ENCODE measurements at regions not wholly inside any gene's neighbourhood (a gene's known extent, or its start where the extent isn't known, plus 50 kb on each side); places are given as distances from the start of the nearest gene placed in this dataset.

- no peaks in the 10 kb centered on the region for H3K9me3 Mint-ChIP-seq (ENCODE audit: unreplicated experiment)
- H2AFZ ChIP-seq (ENCODE audit: low read depth, low read length), result no peak overlapping the region
- no peak overlapping the region for H3K4me2 ChIP-seq (ENCODE audit: low read length)
- H3K4me1 ChIP-seq (ENCODE audit: insufficient read depth, low read length), result no peaks in the 10 kb centered on the region
- TF ChIP-seq EZH2 (IDR thresholded peaks at IDR 0.05; ENCODE audit: insufficient read depth, low read length), result no peak
- no peaks in the 10 kb centered on the region for H3K4me1 Mint-ChIP-seq (ENCODE audit: low read depth, unreplicated experiment)
- H4K20me1 ChIP-seq (ENCODE audit: insufficient read depth, low read length), result no peaks in the 10 kb centered on the region
- H3K9ac ChIP-seq (ENCODE audit: low read length), result no peak overlapping the region
- H3K4me3 Mint-ChIP-seq (ENCODE audit: unreplicated experiment), result no peak overlapping the region
- H3K27me3 ChIP-seq (ENCODE audit: insufficient read depth, low read length), result no peaks in the 10 kb centered on the region
- DNase-seq (ENCODE audit: low read depth), result no peak
- H3K79me2 ChIP-seq (ENCODE audit: insufficient read depth, low read length), result no peaks in the 10 kb centered on the region
- no peak overlapping the region for H3K4me3 ChIP-seq (ENCODE audit: insufficient read depth, low read depth, low read length)
- H3K36me3 ChIP-seq (ENCODE audit: insufficient read depth, low read length), result no peaks in the 10 kb centered on the region
- H3K27ac ChIP-seq (ENCODE audit: low read depth, low read length), result no peak overlapping the region
- H3K9me3 ChIP-seq (ENCODE audit: insufficient read depth, low read depth, low read length), result no peaks in the 10 kb centered on the region
- no peak for FAIRE-seq
- H3K27ac Mint-ChIP-seq (ENCODE audit: unreplicated experiment), result no peak overlapping the region
- H3K27me3 Mint-ChIP-seq (ENCODE audit: low read depth, unreplicated experiment), result no peaks in the 10 kb centered on the region
- H3K36me3 Mint-ChIP-seq (ENCODE audit: low read depth, unreplicated experiment), result no peaks in the 10 kb centered on the region
Measured at GRCh38 chr1:214739621-214740238, 136.7 kb downstream of the CENPF start.

- TF ChIP-seq CTCF (IDR thresholded peaks at IDR 0.05; ENCODE audit: insufficient read depth, low read depth, low read length), result no peak
- TF ChIP-seq EZH2 (IDR thresholded peaks at IDR 0.05; ENCODE audit: insufficient read depth, low read length), result no peak
- Histone ChIP-seq H3K9me3 (ENCODE audit: insufficient read depth, low read depth, low read length) (no peaks in the 10 kb centered on the region), H3K4me2 (ENCODE audit: low read length) (no peak overlapping the region), H4K20me1 (ENCODE audit: insufficient read depth, low read length) (no peaks in the 10 kb centered on the region), H3K27ac (ENCODE audit: low read depth, low read length) (no peak overlapping the region), H3K4me3 (ENCODE audit: insufficient read depth, low read depth, low read length) (no peak overlapping the region), H3K36me3 (ENCODE audit: insufficient read depth, low read length) (no peaks in the 10 kb centered on the region), H2AFZ (ENCODE audit: low read depth, low read length) (no peak overlapping the region), H3K4me1 (ENCODE audit: insufficient read depth, low read length) (no peaks in the 10 kb centered on the region), H3K9ac (ENCODE audit: low read length) (no peak overlapping the region), H3K27me3 (ENCODE audit: insufficient read depth, low read length) (no peaks in the 10 kb centered on the region), H3K79me2 (ENCODE audit: insufficient read depth, low read length) (no peaks in the 10 kb centered on the region)
- Mint-ChIP-seq H3K27me3 (ENCODE audit: low read depth, unreplicated experiment) (no peaks in the 10 kb centered on the region), H3K9me3 (ENCODE audit: unreplicated experiment) (no peaks in the 10 kb centered on the region), H3K27ac (ENCODE audit: unreplicated experiment) (no peak overlapping the region), H3K4me3 (ENCODE audit: unreplicated experiment) (no peak overlapping the region), H3K4me1 (ENCODE audit: low read depth, unreplicated experiment) (no peaks in the 10 kb centered on the region), H3K36me3 (ENCODE audit: low read depth, unreplicated experiment) (no peaks in the 10 kb centered on the region)
- DNase-seq (ENCODE audit: low read depth) (no peak), FAIRE-seq (no peak)
Measured at GRCh38 chr1:214740471-214740870, 137.5 kb downstream of the CENPF start.

- no peak for TF ChIP-seq EZH2 (IDR thresholded peaks at IDR 0.05; ENCODE audit: insufficient read depth, low read length)
- Histone ChIP-seq H3K27me3 (ENCODE audit: insufficient read depth, low read length) (no peaks in the 10 kb centered on the region), H3K27ac (ENCODE audit: low read depth, low read length) (no peak overlapping the region), H4K20me1 (ENCODE audit: insufficient read depth, low read length) (no peaks in the 10 kb centered on the region), H3K4me2 (ENCODE audit: low read length) (no peak overlapping the region), H3K9me3 (ENCODE audit: insufficient read depth, low read depth, low read length) (no peaks in the 10 kb centered on the region), H3K4me1 (ENCODE audit: insufficient read depth, low read length) (no peaks in the 10 kb centered on the region), H3K9ac (ENCODE audit: low read length) (no peak overlapping the region), H3K79me2 (ENCODE audit: insufficient read depth, low read length) (no peaks in the 10 kb centered on the region), H2AFZ (ENCODE audit: low read depth, low read length) (no peak overlapping the region), H3K4me3 (ENCODE audit: insufficient read depth, low read depth, low read length) (no peak overlapping the region), H3K36me3 (ENCODE audit: insufficient read depth, low read length) (no peaks in the 10 kb centered on the region)
- no peaks in the 10 kb centered on the region for H3K9me3 Mint-ChIP-seq (ENCODE audit: unreplicated experiment)
- H3K36me3 Mint-ChIP-seq (ENCODE audit: low read depth, unreplicated experiment), result no peaks in the 10 kb centered on the region
- H3K4me3 Mint-ChIP-seq (ENCODE audit: unreplicated experiment), result no peak overlapping the region
- no peaks in the 10 kb centered on the region for H3K4me1 Mint-ChIP-seq (ENCODE audit: low read depth, unreplicated experiment)
- peak; percentile 22 for DNase-seq (ENCODE audit: low read depth)
- no peaks in the 10 kb centered on the region for H3K27me3 Mint-ChIP-seq (ENCODE audit: low read depth, unreplicated experiment)
- no peak overlapping the region for H3K27ac Mint-ChIP-seq (ENCODE audit: unreplicated experiment)
- FAIRE-seq, result no peak
Measured at GRCh38 chr1:214747050-214747635, 144.1 kb downstream of the CENPF start.

All from astrocyte (in vitro differentiated cells and primary cell).